ENCODE measurements at regions not wholly inside any gene's neighbourhood (a gene's known extent, or its start where the extent isn't known, plus 50 kb on each side); places are given as distances from the start of the nearest gene placed in this dataset.
"Not testable (repeated sequence)": the region's sequence is repeated elsewhere in the genome, so short reads cannot be mapped to it uniquely, and the experiment has no call there.

DNA sequence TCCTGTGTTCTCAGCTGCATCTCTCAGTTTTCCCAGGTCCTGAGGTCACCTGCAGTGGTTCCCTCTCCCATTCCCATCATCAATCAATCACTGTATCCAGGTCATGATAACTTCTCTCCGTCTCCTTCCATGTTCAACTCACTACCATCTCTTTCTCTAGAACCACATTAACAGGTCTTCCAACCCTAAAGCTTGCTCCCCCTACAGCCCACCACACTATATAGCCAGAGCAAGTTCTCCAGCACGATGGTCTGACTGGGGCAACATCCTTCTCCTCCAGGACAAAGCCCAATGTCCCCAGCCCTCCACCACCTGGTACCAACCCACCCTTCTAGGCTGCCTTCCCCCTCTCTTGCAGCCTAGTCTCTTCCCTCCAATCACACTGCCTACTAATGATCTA, 241.6 kb downstream of the CDK5RAP2 start:
- no peak for DNase-seq

DNA sequence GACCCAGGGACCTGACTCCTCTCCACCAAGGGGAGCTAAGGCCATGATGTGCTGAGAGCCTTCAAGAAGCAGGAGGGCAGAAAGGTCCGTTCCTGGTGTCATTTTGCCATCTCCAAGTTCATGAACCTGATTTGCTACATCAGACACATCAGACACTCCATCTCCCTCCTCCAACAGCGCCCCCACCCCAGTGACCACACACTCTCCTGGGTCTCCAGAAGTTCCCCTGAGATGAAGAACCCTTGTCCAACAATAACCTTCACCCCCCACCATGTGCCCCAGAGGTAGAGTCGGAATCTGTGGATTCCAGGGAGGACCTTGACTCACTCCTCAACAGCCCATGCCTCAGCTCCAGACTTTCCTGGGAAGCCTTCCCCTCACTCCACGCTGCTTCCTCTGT, 242.8 kb downstream of the CDK5RAP2 start:
- DNase-seq: no peak

DNA sequence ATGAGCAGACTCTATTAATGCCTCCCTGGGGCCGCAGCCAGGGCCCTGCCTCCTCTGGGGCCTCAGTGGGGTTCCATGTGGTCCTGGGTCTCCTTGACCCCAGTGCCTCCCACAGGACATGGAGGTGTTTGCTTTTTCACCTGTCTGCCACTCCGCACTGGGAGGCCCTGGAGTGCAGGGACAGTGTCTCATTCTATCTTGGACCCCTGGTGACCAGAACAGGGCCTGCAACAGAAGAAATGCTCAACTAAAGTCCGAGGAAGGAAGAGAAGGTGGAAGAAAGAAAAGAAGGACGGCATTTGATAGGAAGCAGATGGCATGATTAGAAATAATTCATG, 243.2 kb downstream of the CDK5RAP2 start:
- DNase-seq: no peak

DNA sequence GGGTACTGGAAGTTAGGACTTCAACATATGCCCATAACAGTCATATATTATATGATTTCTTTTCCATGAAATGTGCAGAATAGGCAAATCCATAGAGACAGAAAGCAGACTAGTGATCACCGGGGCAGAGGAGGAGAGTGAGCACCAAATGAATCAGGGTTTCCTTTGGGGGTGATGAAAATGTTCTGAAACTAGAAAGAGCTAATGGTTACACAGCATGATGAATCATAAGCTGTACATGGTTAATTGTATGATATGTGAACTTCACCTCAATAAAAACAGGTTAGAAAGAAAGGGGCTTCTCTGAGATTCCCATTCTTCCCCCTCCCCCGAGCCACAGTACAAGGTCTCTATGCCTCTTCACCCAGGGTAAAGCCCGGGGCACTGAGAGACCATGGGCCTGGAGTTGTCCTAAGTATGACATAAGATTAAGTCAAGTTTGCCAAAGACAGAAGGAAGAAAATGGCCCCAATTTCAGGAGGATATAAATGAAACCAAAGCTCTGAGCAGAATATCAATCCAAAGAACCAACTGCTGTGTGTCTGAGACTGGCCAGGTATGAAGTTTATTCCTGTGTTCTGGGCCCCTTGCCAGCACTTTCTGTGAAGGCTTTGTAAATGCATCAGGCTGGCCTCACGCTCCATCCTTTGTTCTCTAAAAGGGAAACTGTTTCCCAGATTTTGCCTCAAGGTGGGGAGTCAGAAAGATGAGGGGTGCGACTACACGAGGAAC, 243.8 kb downstream of the CDK5RAP2 start:
- no peak for DNase-seq

DNA sequence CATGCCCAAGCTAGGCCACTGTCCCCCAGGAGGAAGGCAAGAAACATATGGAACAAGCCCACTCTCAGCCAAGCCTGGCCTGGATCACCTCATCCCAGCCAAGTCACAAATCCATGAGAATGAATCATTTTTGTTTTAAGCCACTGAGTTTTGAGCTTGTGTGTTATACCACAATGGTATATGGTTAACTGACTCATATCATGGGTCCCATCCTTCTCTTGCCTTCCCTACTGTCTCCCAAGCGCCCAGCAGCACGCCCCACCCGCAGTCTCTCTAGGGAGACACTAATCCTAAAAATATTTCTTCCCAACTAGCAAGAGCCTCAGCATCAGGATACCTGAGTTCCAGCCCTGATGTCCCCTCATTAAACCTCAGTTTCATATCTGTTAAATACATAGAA, 248.1 kb downstream of the CDK5RAP2 start:
- DNase-seq: no peak

DNA sequence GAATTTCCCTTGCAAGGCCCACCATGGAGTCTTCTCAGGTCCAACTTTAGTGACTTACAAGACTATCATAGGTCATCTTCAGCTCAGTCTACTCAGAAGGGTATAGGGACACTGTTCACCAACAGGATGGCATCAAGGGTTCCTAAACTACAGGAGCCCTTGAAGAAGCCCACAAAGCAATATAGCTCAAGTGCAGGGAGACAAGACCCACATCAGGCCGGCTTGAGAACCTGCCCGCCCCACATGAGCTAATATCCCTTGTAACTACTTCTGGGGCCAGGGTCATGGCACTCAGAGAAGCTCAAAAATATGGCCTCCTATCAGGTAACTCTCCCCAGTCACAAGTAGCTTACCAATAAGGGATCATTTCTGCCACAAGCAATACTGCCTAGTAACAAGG, 249.9 kb downstream of the CDK5RAP2 start:
- DNase-seq: no peak

DNA sequence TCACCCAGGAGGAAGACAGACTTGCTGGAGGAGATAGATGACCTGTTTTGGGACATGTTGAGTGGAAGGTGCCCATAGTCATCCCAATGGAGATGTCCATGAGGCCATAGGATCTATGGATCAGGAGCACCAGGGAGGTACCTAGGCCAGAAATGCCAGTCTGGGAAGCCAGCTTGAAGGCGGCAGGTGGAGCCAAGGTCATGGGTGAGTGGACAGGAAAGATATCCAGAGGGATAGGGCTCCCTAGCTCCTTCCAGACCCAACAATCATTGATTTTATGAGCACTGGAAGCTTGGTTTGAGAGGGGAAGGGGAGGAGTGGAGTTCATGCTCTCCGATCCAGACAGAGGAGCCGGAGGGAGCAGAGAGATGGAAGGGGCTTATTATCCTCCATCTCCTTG, 252.6 kb downstream of the CDK5RAP2 start:
- DNase-seq: no peak

DNA sequence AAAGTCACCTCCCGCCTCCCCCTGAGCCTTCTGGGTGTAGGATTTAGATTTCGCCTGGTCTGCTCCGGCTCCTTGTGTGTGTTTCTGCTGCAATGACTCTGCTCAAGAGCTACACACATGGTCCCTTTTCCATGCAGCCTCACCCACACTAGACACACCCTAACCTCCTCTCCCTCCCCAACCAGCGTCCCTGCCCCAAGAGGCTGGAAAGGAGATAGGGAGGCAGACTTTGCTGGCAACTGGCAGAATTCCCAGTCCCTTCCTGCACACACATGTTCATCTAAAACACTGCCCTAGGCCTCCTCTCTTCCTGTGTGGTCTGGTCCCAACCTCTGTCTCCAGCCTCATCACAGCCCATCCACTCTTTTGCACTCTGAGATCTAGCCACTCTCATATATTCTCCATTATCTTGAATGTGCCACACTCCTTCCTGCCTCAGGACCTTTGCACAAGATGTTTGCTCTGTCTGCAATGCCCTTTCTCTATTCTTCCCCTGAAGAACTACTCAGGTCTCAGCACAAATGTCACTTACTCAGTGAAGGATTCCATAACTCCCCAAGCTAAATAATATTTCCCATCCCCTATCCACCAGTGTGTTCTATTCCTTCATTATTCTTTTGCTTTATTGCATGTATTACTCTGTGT, 253.8 kb downstream of the CDK5RAP2 start:
- no peak for DNase-seq

DNA sequence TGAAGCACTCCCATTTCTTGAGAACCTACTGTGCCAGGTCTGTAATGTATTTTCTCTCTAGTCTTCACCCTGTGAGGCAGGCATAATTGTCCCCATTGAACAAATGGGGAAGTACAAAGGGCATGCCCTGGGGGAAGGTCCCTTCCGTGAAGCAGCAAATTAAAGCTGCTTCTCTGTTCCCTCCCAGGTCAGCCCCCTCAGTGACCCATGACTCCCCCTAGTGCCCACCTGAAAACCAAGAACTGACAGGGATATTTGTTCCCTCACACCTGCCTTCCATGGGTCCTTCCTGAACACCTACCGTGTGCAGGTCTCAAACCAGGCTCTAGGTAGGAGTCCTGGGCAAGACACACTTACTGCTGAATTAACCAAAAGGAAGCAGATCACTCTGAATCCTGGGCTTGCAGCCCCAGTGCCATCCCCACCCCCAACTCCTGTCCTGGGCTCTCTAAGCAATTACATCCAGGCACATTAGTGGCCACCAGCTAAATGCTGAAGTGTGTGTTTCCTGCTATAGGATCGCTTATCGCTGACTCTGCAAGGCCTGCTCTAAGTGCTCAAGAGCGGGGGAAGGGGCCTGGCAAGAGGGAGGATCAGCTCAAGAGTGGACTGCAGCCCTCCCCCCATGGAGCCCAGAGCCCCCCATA, 254.8 kb downstream of the CDK5RAP2 start:
- DNase-seq: no peak

DNA sequence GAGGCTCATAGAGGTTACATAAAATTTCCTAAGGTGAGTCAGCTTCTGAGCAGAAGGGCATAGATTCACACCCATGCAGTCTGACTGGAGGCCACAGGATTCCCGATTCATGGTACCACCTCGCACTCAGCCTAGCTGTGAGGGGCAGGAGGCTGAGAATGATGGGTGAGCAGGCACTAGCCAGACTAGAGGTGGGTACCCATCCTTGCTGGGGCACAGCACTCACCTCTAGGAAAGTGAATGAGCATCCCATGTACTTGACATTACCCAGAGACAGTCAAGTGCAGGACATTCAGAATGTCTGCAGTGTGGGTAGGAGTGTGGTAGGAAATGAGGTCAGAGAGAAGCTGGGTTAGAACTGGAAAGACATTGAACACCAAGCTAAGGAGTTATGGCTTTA, 255.5 kb downstream of the CDK5RAP2 start:
- DNase-seq: no peak

DNA sequence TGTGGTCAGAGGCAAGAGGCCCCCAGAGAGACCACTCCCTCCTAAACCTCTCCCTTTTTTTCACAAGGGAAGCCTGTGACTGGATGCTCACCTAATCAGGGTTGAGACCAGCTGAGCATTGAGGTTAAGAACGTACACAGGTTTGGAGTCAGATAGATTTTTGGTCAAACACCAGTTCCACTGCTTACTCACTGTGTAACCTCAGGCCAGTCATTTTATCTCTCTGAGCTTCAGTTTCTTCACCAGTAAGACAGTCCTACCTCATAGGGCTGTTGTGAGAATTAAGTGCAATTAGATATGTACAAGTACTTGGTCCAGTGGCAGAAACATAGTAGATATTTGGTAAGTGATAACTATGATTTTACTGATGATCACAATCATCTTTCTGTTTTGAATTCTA, 256.8 kb downstream of the CDK5RAP2 start:
- no peak for DNase-seq

DNA sequence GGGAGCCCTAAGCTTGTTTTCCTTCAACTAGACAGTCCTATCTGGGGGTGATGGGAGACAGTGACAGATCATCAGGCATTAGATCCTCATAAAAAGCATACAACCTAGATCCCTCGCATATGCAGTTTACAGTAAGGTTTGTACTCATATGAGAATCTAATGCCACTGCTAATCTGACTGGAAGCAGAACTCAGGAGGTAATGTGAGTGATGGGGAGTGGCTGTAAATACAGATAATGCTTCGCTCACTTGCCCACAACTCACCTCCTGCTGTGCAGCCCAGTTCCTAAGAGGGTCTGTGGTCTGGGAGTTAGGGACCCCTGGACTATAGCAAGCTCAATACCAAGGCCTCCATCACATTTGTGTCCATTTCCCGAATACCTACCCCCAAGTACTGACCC, 260.5 kb downstream of the CDK5RAP2 start:
- no peak for DNase-seq

DNA sequence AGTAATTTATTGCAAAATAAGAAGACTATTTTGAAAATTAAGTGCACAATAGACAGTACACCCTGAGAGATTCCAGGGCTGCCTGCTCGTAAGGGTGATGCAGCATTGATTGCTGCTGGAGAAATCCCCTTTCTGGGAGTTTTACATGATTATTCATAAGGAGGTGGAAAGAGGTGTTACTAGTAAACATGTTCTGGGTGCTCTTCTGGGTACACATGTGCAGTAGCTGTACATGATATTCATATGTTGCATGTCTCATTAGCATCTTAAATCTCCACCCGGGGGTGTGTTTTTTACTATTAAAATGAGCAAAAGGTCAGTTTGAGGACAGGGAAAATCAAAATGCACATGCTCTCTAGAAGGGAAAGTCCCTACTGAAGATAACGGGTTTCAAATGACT, 264.8 kb downstream of the CDK5RAP2 start:
- no peak for DNase-seq

DNA sequence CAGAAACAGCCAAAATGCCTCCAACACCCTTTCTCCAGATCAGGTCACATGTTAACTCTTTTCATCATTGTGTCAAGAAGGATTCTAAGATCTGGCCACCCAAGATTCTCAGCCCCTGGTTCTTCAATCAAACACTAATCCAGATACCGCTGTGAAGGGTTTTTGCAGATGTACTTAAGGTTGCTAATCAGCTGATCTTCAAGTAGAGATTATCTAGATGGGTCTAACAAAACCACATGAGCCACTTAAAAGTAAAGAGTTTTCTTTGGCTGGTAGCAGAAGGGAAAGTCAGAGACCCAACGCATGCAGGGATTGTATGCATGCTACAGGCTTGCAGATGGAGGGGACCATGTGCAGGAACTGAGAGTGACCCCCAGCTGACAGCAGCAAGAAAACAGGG, 267.9 kb downstream of the CDK5RAP2 start:
- no peak for DNase-seq

DNA sequence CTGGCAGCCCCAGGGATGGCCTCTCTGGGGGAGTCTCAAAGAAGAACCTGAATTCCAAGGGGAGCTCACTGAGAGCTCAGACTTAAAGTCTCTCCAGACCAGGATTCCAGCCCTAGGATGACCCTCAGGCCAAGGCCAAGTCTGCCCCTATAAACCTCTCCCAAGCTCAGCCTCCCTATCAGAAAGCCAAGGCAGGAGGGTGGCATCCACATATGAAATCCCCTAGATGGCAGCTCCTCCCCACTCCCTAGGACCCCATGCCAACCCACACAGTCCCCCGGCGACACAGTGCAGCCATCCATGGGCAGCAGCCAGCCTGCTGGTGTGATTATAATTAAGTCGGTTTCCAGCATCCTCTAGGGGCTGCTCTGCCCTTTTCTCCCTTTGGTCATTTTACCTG, 269.9 kb downstream of the CDK5RAP2 start:
- DNase-seq: no peak

DNA sequence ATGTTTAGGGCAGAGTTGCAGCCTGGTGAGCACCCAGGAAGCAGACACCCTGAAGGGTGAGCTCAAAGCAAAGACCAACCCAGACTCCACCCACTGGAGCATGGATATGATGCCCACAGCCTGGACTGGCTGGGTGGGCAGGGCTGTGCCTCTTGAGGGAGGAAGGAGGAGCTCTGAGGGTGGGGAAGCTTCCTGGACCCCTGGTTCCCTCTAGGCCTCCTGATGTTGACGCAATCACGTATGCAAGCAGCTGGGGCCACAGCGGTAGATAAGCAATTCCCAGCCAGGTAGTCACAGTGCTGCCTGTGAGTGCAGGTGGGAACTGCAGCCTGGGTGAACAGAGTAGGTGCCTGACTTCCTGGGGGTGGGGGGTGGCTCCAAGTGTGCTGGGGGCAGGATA, 271.5 kb downstream of the CDK5RAP2 start:
- DNase-seq: no peak

DNA sequence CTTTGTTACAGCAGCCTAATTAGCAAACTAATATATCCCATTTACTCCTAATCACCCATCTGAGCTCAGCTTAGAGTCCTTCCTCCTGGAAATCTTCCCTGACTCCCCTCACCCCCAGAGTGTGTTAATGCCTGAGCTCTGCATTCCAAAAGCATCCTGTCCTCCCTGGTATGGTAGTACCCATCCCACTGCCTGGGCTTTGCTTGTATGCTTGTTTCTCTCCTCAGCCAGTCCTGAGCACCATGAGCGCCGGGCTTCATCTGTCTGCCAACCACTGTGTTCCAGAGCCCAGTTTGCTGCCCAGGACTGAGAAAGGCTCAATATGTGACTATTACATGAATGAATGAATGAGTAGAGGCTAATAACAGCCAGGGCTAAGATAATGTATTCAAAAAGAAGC, 272.4 kb downstream of the CDK5RAP2 start:
- no peak for DNase-seq

DNA sequence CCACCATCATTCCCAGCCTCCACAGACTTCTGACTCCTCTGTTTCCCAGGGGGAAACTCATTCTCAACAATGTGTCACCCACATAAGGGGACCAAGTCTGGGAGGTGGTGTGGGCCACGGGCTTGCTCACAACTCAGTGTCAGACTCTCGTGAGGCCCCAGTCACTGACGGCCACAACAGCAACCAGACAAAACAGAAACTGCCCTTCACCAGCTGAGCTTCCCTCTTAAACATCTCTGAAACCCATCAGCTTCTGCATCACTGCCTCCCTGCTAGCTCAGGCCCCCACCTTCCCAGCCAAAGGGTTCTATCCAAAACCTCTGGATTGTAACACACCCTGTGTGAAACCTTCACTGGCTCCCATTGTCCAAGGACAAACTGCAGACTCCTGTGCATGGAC, 273.4 kb downstream of the CDK5RAP2 start:
- DNase-seq: no peak

DNA sequence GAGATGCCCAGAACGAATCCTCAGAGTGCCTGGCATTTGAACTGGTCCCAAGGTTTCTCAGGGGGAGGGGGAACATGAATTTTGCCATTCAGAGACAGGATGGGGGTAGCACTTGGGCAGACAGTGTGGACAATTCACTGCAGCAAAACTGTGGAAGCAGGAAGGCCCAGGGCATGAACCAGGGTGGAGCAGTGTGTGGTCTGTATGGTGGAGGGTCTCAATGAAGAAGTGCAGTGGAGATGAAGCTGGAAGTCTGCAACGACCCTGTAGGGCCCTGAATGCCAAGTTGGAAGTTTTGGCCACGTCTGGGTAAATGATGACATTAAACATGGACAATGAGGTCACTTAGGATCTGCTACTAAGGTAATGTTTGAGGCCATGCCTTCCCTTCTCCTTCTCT, 273.9 kb downstream of the CDK5RAP2 start:
- no peak for DNase-seq

DNA sequence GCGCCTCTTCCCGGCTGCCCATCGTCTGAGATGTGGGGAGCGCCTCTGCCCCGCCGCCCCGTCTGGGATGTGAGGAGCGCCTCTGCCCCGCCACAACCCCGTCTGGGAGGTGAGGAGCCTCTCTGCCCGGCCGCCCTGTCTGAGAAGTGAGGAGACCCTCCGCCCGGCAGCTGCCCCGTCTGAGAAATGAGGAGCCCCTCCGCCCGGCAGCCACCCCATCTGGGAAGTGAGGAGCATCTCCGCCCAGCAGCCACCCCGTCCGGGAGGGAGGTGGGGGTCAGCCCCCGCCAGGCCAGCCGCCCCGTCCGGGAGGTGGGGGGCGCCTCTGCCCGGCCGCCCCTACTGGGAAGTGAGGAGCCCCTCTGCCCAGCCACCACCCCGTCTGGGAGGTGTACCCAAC, 275.1 kb downstream of the CDK5RAP2 start:
- DNase-seq: not testable (repeated sequence)

DNA sequence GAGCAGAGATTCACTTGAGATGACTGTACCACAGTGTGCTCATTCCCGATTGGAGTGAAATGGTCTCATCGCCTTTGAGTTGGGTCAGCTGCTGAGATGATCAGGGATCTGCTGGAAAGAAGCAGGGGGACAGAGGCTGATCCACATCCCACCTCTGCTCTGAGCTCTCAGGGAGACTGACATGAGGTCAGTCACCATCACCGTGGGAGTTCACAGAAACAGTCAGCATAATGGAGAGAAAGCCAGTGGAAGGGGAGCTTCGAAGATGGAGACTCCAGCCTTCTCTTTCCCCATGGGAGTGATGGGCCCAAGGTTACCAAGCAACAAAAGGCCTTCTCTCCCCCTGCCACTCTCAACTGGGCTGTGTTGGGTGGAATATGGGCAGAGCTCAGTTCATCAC, 276.4 kb downstream of the CDK5RAP2 start:
- DNase-seq: no peak

DNA sequence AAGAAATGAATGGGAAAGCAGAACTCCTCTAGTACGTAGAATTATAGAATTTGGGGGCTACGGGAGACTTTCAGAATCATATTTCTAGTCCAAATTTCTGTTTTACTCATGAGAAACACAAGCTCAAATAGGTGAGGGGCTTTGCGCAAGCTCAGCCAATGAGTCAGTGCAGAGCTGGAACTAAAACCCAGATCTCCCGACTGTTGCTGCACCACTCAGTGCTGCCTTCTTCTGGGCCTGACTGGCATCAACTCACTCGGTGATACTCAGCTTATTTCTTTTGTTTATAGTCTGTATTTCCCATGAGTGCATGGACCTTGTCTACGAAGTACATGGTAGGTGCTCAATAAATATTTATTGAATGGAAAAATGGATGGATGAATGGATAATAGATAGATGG, 280.2 kb downstream of the CDK5RAP2 start:
- no peak for DNase-seq

DNA sequence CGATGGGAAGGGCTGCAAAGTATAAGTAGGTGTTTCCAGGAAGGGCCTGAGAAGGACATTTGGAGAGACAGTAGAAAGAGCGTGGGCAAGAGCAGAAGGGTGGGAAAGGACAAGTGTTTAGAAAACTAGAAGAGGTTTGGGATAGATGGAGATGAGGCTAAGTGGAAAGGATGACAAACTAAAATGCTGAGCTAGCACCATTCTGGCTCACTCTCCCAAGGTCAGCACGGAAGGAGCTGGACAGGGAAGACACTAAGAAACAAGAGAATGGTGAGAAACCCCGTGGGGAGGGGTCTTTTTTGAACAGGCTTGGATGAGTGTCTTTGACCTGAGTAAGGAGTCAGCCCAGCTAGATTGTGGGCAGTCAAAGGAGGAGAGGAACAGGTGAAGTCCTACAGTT, 286.0 kb downstream of the CDK5RAP2 start:
- no peak for DNase-seq

DNA sequence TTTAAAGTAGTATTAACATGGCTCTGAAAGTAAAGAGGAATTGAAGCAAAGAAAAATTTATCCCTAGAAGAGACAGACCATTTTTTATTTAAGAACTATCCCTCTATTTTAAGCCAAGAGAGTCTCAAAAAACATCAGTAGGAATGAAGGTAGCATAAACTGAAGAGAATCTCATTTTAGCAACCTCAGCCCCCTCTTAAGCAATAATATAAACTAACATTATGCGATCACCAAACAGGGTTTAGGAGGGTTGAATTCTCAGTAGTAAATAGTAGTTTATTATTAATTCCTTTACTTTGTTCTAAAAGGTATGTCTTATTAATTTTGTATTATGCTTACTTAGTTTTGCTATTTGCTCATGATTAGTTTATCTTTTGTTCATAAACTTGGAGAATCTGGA, 287.4 kb downstream of the CDK5RAP2 start:
- DNase-seq: no peak

DNA sequence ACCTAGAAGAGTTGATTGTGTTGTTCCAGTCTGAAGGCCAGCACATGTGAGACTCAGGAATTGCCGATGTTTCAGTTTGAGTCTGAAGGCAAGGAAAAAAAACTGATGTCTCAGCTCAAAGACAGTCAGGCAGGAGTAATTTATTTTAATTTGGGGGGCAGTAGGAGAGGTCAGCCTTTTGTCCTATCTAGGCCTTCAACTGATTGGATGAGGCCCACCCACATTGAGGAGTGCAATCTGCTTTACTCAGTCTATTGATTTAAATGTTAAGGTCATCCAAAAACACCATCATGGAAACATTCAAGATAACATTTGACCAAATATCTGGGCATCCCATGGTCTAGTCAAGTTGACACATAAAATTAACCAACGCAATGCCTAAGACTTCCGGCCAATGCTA, 288.9 kb downstream of the CDK5RAP2 start:
- no peak for DNase-seq

Data from activated naive CD4-positive, alpha-beta T cell treated with Interleukin-2 at 50 U/mL for 16 hours (primary cell).